ENCODE measurements at regions not wholly inside any gene's neighbourhood (a gene's known extent, or its start where the extent isn't known, plus 50 kb on each side); places are given as distances from the start of the nearest gene placed in this dataset.

DNA sequence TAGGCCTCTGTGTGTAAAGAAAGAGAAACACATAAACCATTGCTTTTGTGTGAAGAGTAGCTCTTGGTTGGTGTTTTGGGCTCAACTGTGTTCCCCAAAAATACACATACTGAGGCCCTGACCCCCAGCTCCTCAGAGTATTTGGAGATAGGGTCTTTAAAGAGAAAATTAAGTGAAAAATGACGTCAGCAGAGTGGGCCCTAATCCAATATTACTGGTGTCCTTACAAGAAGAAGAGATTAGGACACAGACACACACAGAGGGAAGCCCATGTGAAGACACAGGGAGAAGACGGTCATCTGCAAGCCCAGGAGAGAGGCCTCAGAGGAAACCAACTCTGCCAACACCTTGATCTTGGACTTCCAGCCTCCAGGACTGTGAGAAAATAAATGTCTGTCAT lies 76.9 kb upstream of the PGBD5 start:
- no peak for TF ChIP-seq CTCF (IDR thresholded peaks at IDR 0.05 in 8 of 11, conservative IDR thresholded peaks at IDR 0.05 in 3 of 11)
- no peak for TF ChIP-seq POLR2A (IDR thresholded peaks at IDR 0.05)
- TF ChIP-seq POLR2AphosphoS5 (IDR thresholded peaks at IDR 0.05), result no peak

Measured in spleen (tissue), 7 donors.